Nucleus accumbens (tissue), 56 donors: ENCODE measurements at regions not wholly inside any gene's neighbourhood (a gene's known extent, or its start where the extent isn't known, plus 50 kb on each side); places are given as distances from the start of the nearest gene placed in this dataset.
"Not testable (repeated sequence)": the region's sequence is repeated elsewhere in the genome, so short reads cannot be mapped to it uniquely, and the experiment has no call there.

Source experiments
- DNase-seq, 56 donors: peaks; one replicate each; lab custom pipeline; 2025; lab: John Stamatoyannopoulos, UW

- DNase-seq, result no peak
Measured at GRCh38 chr14:30252783-30253674, 305.9 kb upstream of the G2E3 start.

- no peak for DNase-seq
Measured at GRCh38 chr14:30256627-30257026, 302.3 kb upstream of the G2E3 start.

- DNase-seq, result no peak
Measured at GRCh38 chr14:30257946-30258661, 300.9 kb upstream of the G2E3 start.

GRCh38 chr14:30260833-30261607 lies 297.9 kb upstream of the G2E3 start:
- no peak for DNase-seq

- DNase-seq, result no peak
Measured at GRCh38 chr14:30264161-30264560, 294.8 kb upstream of the G2E3 start.

- DNase-seq, result no peak
Measured at GRCh38 chr14:30266290-30266689, 292.7 kb upstream of the G2E3 start.

GRCh38 chr14:30267141-30267540 lies 291.8 kb upstream of the G2E3 start:
- no peak for DNase-seq

GRCh38 chr14:30270200-30271161 lies 288.5 kb upstream of the G2E3 start:
- DNase-seq, result peak in 53 of 56 donors; percentile 18 to 90 (median 68)

- DNase-seq, result peak in 11 of 56 donors; percentile 1 to 24 (median 12)
Measured at GRCh38 chr14:30271811-30272323, 287.1 kb upstream of the G2E3 start.

GRCh38 chr14:30272848-30273832 lies 285.8 kb upstream of the G2E3 start:
- DNase-seq, result peak in 21 of 56 donors; percentile 2 to 47 (median 27)

- no peak for DNase-seq
Measured at GRCh38 chr14:30275604-30276003, 283.4 kb upstream of the G2E3 start.

- DNase-seq, result no peak
Measured at GRCh38 chr14:30277268-30277667, 281.7 kb upstream of the G2E3 start.

GRCh38 chr14:30278856-30279255 lies 280.1 kb upstream of the G2E3 start:
- DNase-seq, result not testable (repeated sequence)

- peak in 7 of 56 donors; percentile 1 to 38 (median 10) for DNase-seq
Measured at GRCh38 chr14:30283822-30284446, 275.0 kb upstream of the G2E3 start.

- no peak for DNase-seq
Measured at GRCh38 chr14:30284808-30285207, 274.1 kb upstream of the G2E3 start.

GRCh38 chr14:30287579-30288445 lies 271.1 kb upstream of the G2E3 start:
- no peak for DNase-seq

- no peak for DNase-seq
Measured at GRCh38 chr14:30290001-30290400, 269.0 kb upstream of the G2E3 start.
